ENCODE measurements at regions not wholly inside any gene's neighbourhood (a gene's known extent, or its start where the extent isn't known, plus 50 kb on each side); places are given as distances from the start of the nearest gene placed in this dataset.

DNA sequence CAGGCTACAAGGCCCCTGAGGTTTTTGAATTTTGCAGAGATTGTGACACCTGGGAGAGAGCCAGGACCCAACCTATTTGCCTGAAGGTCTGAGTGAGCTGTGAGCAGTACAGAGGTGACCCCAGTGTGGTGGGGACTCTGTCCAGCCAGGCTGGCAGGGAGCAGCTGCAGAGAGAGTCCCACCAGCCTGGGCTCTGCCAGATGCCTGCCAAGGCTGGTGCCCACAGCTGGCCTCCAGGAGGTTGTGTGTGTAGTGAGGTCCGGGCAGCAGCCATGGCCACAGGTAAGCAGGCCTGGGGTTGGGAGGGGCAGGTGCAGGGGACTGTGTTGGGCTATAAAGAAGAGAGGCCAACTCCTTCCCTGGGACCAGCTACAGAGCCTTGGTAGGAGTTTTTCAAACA, 144.8 kb downstream of the CRYBB2 start:
- H3K4me3 ChIP-seq (ENCODE audit: low read depth, low read length) = no peak overlapping the region
- DNase-seq (ENCODE audit: low read depth) = no peak
- TF ChIP-seq, protein P1, sequence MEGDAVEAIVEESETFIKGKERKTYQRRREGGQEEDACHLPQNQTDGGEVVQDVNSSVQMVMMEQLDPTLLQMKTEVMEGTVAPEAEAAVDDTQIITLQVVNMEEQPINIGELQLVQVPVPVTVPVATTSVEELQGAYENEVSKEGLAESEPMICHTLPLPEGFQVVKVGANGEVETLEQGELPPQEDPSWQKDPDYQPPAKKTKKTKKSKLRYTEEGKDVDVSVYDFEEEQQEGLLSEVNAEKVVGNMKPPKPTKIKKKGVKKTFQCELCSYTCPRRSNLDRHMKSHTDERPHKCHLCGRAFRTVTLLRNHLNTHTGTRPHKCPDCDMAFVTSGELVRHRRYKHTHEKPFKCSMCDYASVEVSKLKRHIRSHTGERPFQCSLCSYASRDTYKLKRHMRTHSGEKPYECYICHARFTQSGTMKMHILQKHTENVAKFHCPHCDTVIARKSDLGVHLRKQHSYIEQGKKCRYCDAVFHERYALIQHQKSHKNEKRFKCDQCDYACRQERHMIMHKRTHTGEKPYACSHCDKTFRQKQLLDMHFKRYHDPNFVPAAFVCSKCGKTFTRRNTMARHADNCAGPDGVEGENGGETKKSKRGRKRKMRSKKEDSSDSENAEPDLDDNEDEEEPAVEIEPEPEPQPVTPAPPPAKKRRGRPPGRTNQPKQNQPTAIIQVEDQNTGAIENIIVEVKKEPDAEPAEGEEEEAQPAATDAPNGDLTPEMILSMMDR (IDR thresholded peaks at IDR 0.05; ENCODE audit: insufficient read depth, low read length) = no peak

DNA sequence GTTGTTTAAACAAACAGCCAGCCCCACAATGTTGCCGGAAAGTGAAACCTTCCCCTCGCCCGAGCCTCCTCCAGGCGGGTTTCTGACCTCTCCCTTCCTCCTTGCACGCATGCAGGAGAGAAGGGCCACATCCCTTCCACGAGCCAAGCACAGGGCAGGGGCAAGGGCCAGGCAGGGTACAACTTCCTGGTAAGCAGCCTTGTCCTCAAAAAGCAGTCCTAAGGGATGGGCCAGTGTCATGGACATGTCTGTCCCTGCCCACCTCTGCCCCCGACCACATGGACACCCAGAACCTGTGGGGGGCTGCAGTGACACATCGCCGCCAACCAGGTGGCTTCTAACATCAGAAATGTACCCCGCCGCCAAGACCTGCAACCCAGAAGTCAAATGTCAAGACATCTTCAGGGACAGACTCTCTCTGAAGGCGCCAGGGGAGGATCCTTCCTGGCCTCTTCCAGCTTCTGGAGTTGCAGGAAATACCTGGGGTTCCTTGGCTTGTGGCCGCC, 145.3 kb downstream of the CRYBB2 start:
- TF ChIP-seq, protein P1 (IDR thresholded peaks at IDR 0.05; ENCODE audit: insufficient read depth, low read length) = no peak
- no peak overlapping the region for H3K4me3 ChIP-seq (ENCODE audit: low read depth, low read length)
- no peak for DNase-seq (ENCODE audit: low read depth)

DNA sequence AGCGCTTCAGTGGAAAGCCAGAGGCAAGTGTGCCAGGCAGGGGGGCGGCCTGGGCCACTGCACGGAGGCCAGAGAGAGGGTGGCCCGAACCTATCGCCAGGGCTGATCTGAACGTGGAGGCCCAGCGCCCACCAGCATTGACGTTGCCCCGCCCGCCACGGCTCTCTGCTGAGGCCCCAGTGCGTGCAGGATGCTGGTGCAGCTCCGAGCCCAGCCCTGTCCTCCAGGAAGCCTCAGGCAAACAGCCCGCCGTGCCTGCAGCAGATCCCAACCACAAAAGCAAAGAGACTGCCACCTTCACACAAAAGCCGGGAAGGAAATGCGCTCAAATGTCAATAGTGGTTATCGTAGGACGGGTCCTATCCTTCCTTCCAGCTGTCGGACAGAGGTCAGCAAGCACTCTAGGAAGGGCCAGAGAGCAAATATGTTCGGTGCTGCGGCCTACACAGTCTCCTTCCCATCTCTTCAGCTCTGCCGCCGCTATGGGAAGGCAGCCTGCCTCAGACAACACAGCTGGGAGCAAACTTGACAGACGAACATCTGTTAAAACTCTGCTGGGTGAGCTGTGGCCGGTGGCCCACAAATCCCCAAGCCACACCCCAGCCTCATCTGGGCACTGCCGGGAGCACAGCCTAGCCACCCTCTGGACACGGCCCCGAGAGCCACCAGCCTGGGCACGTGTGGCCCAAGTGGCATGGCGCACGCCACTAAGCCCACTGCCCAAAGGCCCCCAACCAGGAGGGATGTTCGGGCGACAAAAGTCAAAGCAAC, 146.2 kb downstream of the CRYBB2 start:
- H3K4me3 ChIP-seq (ENCODE audit: low read depth, low read length) = no peak overlapping the region
- TF ChIP-seq, protein P1 (IDR thresholded peaks at IDR 0.05; ENCODE audit: insufficient read depth, low read length) = no peak
- no peak for DNase-seq (ENCODE audit: low read depth)

DNA sequence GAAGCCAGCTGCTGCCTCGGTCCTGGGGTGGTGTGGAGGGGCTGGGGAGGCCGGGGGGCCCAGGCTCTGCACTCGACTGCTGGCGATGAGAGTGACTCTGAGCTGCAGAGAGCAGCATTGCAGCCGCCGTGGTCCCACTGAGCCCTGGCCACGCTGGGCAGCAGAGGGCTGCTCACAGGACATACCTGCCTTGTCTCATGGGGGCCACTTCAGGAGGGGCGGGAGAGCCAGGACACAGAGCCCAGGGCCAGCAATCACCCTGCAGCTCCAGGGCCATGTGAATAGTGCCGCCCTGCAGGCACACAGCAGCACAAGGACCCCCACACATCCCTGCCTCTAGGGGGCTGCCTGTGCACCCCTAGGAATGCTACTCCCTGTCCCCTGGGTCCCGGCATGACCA, 147.0 kb downstream of the CRYBB2 start:
- DNase-seq (ENCODE audit: low read depth) = no peak
- TF ChIP-seq, protein P1 (IDR thresholded peaks at IDR 0.05; ENCODE audit: insufficient read depth, low read length) = no peak
- H3K4me3 ChIP-seq (ENCODE audit: low read depth, low read length) = no peak overlapping the region

DNA sequence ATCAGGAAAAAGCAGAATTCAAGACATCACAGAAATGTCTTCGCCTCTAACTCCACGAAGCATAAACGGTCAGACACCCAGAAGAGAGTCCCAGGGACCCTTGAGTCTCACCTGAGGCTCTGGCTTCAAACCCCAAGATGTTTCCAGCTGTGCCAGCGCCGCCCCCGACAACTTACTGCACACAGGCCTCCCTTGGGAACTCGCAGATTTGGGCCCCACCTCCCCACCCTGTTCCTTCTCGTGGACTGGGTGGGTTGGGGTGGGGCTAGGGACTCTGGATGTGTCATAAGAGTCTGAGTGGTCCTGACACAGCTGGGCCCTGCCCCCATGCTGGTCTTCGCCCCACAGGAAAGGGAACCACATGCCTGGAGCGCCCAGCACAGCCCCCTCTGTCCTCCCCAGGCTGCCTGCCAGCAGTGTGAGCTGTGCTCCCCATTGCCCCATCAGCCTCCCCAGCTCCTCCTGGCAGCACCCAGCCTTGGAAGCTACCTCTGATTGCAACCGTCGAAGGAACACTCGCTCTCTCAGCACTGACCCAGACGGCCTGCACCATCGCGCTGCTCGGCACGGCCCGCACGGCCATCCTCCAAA, 147.5 kb downstream of the CRYBB2 start:
- no peak overlapping the region for H3K4me3 ChIP-seq (ENCODE audit: low read depth, low read length)
- DNase-seq (ENCODE audit: low read depth) = no peak
- TF ChIP-seq, protein P1 (IDR thresholded peaks at IDR 0.05; ENCODE audit: insufficient read depth, low read length) = no peak

DNA sequence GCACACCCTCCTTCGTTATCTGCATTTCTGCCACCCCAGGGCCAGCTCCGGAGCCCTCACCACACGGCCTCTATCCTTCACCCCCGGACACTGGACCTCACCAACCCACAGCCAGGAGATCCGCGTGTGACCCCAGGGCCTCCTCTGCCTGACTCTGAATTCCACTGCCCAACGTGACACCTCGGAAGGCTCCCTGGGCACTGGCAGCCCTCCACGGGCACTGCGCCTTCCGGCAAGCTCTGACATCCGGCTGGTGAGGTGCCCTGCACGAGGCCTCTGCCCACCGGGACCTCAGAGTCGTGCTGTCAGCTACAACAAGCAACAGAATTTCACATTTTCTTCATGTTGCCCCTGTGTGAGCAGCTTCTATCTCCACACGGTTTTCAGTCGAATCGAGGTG, 148.3 kb downstream of the CRYBB2 start:
- TF ChIP-seq, protein P1 (IDR thresholded peaks at IDR 0.05; ENCODE audit: insufficient read depth, low read length) = no peak
- no peak for DNase-seq (ENCODE audit: low read depth)
- H3K4me3 ChIP-seq (ENCODE audit: low read depth, low read length) = no peak overlapping the region
